Pons (tissue), 1 donor: ENCODE measurements at regions not wholly inside any gene's neighbourhood (a gene's known extent, or its start where the extent isn't known, plus 50 kb on each side); places are given as distances from the start of the nearest gene placed in this dataset.

ENCODE experiments used
- DNase-seq: peaks from one replicate; pipeline ENCODE4 v3.0.0-alpha.2; 2016; ENCODE audit warnings: low spot score

- no peak for DNase-seq
Measured at GRCh38 chr22:47612311-47612910, 850.0 kb downstream of the TBC1D22A start.

GRCh38 chr22:47610764-47611163 is 848.3 kb downstream of the TBC1D22A start:
- no peak for DNase-seq

- no peak for DNase-seq
Measured at GRCh38 chr22:47610281-47610680, 847.8 kb downstream of the TBC1D22A start.

GRCh38 chr22:47609653-47610052 is 847.2 kb downstream of the TBC1D22A start:
- DNase-seq: no peak

- DNase-seq: no peak
Measured at GRCh38 chr22:47608421-47608820, 846.0 kb downstream of the TBC1D22A start.

- no peak for DNase-seq
Measured at GRCh38 chr22:47607486-47607885, 845.0 kb downstream of the TBC1D22A start.

GRCh38 chr22:47606426-47606825 is 844.0 kb downstream of the TBC1D22A start:
- DNase-seq: no peak

GRCh38 chr22:47605886-47606285 is 843.4 kb downstream of the TBC1D22A start:
- DNase-seq: no peak

GRCh38 chr22:47605441-47605840 is 843.0 kb downstream of the TBC1D22A start:
- DNase-seq: no peak

- DNase-seq: no peak
Measured at GRCh38 chr22:47604563-47604962, 842.1 kb downstream of the TBC1D22A start.

GRCh38 chr22:47602732-47603131 is 840.3 kb downstream of the TBC1D22A start:
- DNase-seq: no peak

GRCh38 chr22:47601666-47602065 is 839.2 kb downstream of the TBC1D22A start:
- DNase-seq: no peak

- no peak for DNase-seq
Measured at GRCh38 chr22:47600791-47601625, 838.6 kb downstream of the TBC1D22A start.

GRCh38 chr22:47600281-47600680 is 837.8 kb downstream of the TBC1D22A start:
- DNase-seq: no peak

- DNase-seq: no peak
Measured at GRCh38 chr22:47599753-47600152, 837.3 kb downstream of the TBC1D22A start.

- no peak for DNase-seq
Measured at GRCh38 chr22:47598864-47599263, 836.4 kb downstream of the TBC1D22A start.

GRCh38 chr22:47597041-47597440 is 834.6 kb downstream of the TBC1D22A start:
- DNase-seq: no peak

GRCh38 chr22:47596176-47596690 is 833.8 kb downstream of the TBC1D22A start:
- no peak for DNase-seq

- DNase-seq: no peak
Measured at GRCh38 chr22:47594836-47595521, 832.5 kb downstream of the TBC1D22A start.

- DNase-seq: no peak
Measured at GRCh38 chr22:47593911-47594311, 831.5 kb downstream of the TBC1D22A start.

GRCh38 chr22:47593291-47593690 is 830.8 kb downstream of the TBC1D22A start:
- no peak for DNase-seq

- DNase-seq: no peak
Measured at GRCh38 chr22:47592791-47593190, 830.3 kb downstream of the TBC1D22A start.

- no peak for DNase-seq
Measured at GRCh38 chr22:47591709-47592108, 829.3 kb downstream of the TBC1D22A start.
